ENCODE measurements at regions not wholly inside any gene's neighbourhood (a gene's known extent, or its start where the extent isn't known, plus 50 kb on each side); places are given as distances from the start of the nearest gene placed in this dataset.

DNA sequence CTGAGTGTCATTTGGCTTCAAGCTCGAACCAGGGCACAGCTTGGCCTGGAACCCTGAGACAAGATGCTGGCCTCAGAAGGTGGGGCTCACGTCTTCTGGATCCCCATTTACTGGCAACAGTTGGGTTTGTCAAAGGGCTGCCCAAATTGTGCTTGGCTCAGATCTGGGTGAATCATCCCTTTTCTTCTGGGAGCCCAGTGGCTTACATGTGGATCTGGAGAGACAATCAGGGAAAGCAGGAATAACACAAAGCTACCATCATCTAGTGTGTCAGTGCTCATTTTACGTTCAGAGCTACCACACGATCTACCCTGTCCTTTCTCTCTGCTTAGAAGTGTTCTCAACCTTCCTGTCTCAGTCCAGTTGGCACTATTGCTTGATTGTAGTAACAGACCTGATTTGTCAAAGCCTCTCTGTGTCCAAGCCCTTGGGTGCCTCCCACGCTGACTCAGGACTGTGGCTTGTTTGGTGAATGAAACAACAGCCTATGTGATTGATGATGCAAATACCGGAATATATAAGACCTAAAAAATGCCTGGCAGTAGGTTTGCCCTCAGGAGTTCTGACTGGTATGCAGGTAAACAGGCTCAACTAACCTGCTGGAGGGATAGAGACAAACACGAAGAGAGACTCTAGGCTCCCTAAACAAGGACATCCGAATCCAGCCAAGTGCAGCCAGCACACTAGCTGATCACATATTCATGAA, 974.3 kb downstream of the VRK1 start:
- H3K4me3 Mint-ChIP-seq = no peak overlapping the region
- H3K36me3 Mint-ChIP-seq (ENCODE audit: low read depth) = no peaks in the 10 kb centered on the region
- DNase-seq = no peak
- no peaks in the 10 kb centered on the region for H3K27me3 Mint-ChIP-seq (ENCODE audit: low read depth)
- H3K27ac Mint-ChIP-seq = no peak overlapping the region
- no peaks in the 10 kb centered on the region for H3K4me1 Mint-ChIP-seq (ENCODE audit: low read depth)
- H3K9me3 Mint-ChIP-seq = no peaks in the 10 kb centered on the region
- intact Hi-C loops (cut with micrococcal nuclease) = no loop called here
- CTCF ChIA-PET = no interaction called here

DNA sequence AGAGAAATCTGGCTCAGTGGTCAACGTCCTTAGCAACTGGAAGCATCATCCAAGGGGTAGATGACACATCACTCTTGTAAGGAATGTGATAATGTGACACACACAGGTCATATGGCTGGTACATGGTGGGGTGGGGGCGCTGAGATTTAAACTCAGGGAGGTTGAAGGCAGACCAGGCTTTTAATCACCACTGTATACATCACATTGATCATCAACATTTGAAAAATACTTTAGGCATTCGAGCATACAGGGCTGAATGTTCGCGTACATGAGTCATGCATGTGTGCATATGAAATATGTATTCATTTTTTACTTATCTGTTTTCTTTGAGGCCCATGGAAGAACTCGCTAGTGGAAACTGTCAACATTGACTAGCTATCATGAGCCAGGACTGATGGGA, 976.4 kb downstream of the VRK1 start:
- CTCF ChIA-PET = interaction anchor here (0.6 kb wide), 1 partner anchor 30 kb away, joined by 3 read pairs; no protein-coding TSS in a partner anchor
- H3K9me3 Mint-ChIP-seq = no peaks in the 10 kb centered on the region
- DNase-seq = no peak
- H3K4me1 Mint-ChIP-seq (ENCODE audit: low read depth) = peaks cover 17% of the 10 kb centered on the region
- H3K27me3 Mint-ChIP-seq (ENCODE audit: low read depth) = no peaks in the 10 kb centered on the region
- no peaks in the 10 kb centered on the region for H3K36me3 Mint-ChIP-seq (ENCODE audit: low read depth)
- H3K27ac Mint-ChIP-seq = no peak overlapping the region
- intact Hi-C loops (cut with micrococcal nuclease) = no loop called here
- H3K4me3 Mint-ChIP-seq = no peak overlapping the region

DNA sequence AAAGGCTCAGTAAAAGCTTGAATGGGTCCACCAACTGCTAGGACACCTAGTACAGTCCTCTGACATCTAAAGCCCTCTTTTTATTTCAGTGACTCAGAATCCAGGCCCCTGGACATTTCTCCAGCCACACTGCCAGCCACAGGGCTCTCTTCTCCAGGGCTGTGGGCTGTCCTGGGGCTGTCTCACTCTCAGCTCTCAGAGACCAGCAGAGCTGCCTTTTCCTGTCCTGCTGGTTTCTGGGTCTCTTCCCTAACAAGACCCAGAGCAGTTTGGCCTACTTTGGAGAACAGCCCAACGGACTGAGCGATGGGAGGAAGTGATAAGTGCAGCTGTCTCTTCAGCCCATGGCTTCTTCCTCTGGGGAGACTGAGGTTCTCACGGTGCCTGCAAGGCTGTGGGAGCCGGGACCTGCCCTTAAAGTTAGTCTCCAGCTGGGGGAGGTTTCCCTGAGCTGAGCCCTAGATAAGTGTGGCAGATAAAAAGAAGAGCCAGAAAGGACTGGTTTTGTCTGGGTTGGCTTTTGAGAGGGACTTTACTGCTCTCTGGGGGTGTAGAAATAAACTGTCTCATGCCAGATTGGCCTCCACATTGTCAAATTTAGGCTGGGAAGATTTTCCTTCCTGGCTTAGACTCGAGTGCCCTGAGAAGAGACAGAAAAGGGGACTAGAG, 979.8 kb downstream of the VRK1 start:
- Mint-ChIP-seq H3K4me1 (ENCODE audit: low read depth) (peaks cover 18% of the 10 kb centered on the region), H3K27me3 (ENCODE audit: low read depth) (no peaks in the 10 kb centered on the region), H3K36me3 (ENCODE audit: low read depth) (no peaks in the 10 kb centered on the region), H3K4me3 (no peak overlapping the region), H3K27ac (no peak overlapping the region), H3K9me3 (no peaks in the 10 kb centered on the region)
- CTCF ChIA-PET = no interaction called here
- intact Hi-C loops (cut with micrococcal nuclease) = no loop called here
- DNase-seq = no peak

DNA sequence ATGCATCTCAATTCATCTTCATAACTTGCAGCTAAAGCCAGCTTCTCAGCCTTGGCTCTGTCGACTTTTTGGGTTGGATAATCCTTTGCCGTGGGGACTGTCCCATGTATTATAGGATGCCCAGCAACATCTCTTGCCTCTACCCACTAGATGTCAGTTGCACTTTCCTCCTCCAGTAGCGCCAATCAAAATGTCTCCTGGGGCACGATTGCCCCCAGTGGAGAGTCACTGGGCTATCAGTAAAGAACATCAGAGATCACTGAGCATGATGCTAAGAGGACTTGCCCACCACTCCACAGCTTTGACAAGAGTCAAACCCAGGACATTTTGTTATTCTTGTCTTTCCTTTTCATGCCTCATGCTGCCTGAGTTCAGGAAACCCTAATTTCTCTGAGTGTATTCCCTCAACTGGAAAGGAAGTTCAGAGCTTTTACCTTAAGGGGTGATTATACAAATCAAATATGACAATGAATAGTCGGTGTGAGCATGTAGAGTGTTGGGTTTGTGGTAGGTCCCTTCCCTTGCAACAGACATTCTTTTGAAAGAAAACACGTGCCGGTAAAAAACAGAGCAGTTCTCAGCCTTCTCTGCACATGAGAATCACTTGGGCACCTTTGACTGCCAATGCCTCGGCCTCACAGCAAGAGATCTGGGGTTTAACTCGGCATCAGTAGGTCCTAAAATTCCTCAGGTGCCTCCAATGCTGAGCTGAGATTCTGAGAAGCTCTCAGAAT, 980.6 kb downstream of the VRK1 start:
- CTCF ChIA-PET = interaction anchor here (0.5 kb wide), 1 partner anchor 57 kb away, joined by 3 read pairs; no protein-coding TSS in a partner anchor
- Mint-ChIP-seq H3K9me3 (no peaks in the 10 kb centered on the region), H3K4me3 (no peak overlapping the region), H3K27ac (no peak overlapping the region), H3K36me3 (ENCODE audit: low read depth) (no peaks in the 10 kb centered on the region), H3K4me1 (ENCODE audit: low read depth) (peaks cover 18% of the 10 kb centered on the region), H3K27me3 (ENCODE audit: low read depth) (no peaks in the 10 kb centered on the region)
- peak; percentile 45 for DNase-seq
- intact Hi-C loops (cut with micrococcal nuclease) = no loop called here

DNA sequence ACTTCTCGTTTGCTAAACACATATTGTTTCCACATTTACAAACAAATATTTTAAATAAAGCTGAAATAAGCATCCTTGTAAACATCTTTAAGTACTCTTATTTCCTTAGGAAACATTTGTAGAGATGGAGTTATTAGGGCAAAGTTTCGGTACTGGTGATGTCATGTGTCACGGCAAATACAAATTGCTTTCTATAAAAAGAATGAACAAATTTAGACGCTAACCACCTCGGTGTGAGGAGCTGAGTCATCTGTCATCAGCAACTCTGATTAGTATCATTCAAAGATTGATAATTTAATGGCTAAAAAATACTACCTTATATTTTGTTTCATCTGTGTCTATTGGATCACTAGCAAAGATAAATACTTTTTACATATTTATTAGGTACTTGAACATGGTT, 982.0 kb downstream of the VRK1 start:
- H3K27me3 Mint-ChIP-seq (ENCODE audit: low read depth) = no peaks in the 10 kb centered on the region
- H3K36me3 Mint-ChIP-seq (ENCODE audit: low read depth) = no peaks in the 10 kb centered on the region
- no peak overlapping the region for H3K27ac Mint-ChIP-seq
- no peak overlapping the region for H3K4me3 Mint-ChIP-seq
- H3K4me1 Mint-ChIP-seq (ENCODE audit: low read depth) = peaks cover 22% of the 10 kb centered on the region
- CTCF ChIA-PET = no interaction called here
- intact Hi-C loops (cut with micrococcal nuclease) = no loop called here
- no peaks in the 10 kb centered on the region for H3K9me3 Mint-ChIP-seq
- no peak for DNase-seq

DNA sequence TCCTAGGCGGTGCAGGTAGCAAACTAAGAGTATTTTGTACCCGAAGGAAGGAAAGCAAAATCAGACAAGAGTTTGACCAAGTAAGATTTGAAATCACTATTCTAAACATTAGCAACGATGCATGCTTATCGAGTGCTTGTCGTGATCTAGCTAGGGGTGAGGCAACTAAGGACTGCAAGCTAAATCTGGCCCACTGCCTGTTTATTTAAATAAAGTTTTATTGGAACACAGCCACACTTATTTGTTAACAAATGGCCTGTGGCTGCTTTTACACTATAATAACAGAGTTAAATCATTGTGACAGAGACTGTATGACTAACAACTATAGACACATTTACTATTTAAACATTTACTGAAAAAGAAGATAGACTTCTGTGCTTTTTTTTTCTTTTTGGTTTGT, 983.6 kb downstream of the VRK1 start:
- Mint-ChIP-seq H3K27ac (no peak overlapping the region), H3K4me1 (ENCODE audit: low read depth) (peaks cover 34% of the 10 kb centered on the region), H3K36me3 (ENCODE audit: low read depth) (no peaks in the 10 kb centered on the region), H3K9me3 (no peaks in the 10 kb centered on the region), H3K4me3 (no peak overlapping the region), H3K27me3 (ENCODE audit: low read depth) (no peaks in the 10 kb centered on the region)
- DNase-seq = no peak
- intact Hi-C loops (cut with micrococcal nuclease) = no loop called here
- CTCF ChIA-PET = interaction anchor here (0.7 kb wide), 1 partner anchor 983 kb away, joined by 3 read pairs; no protein-coding TSS in a partner anchor

DNA sequence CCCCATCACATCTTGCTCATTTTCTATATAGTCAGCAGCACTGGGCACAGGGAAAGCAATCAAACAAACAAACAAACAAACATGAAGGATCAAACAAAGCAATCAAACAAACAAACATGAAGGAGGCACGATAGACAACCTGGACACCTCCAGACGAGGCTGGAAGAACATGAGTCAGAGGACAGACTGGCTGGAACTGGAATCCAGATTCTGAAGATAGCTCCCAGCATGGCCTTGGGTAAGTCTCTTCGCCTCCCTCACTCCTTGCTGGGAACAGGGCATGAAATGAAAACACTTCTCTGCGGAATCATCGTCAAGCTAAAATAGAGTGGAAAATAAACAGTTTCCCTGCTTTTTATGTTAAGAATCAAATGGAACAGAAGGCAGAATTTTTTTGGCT, 984.8 kb downstream of the VRK1 start:
- Mint-ChIP-seq H3K27ac (no peak overlapping the region), H3K4me3 (no peak overlapping the region), H3K4me1 (ENCODE audit: low read depth) (peaks cover 31% of the 10 kb centered on the region), H3K36me3 (ENCODE audit: low read depth) (no peaks in the 10 kb centered on the region), H3K27me3 (ENCODE audit: low read depth) (no peaks in the 10 kb centered on the region), H3K9me3 (no peaks in the 10 kb centered on the region)
- intact Hi-C loops (cut with micrococcal nuclease) = no loop called here
- DNase-seq = no peak
- CTCF ChIA-PET = no interaction called here

DNA sequence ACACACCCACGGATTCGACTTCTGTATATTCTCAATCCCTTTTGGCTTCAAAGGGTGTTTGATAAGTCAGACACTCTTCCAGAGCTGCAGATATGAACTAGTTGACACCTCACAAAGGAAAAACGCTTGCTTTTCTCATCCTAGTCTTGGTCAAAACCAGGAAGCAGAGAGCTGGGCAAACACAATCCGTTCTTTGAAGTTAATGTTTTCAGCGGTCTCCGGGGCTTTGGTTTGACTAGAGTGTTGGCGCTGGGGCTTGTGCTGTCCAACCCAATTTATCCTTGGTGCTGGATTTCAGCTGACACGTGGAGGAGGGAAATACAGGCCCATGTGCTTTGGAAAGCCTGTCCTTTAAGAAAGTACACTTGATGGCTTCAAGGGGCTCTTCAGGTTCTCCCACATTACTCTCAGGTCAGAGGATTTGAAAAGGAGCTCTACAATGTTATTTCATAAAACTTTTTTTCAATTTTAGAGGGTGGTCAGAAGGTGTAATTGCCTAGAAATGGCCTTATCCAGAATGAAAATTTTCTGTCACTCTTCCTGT, 985.8 kb downstream of the VRK1 start:
- Mint-ChIP-seq H3K27me3 (ENCODE audit: low read depth) (no peaks in the 10 kb centered on the region), H3K36me3 (ENCODE audit: low read depth) (no peaks in the 10 kb centered on the region), H3K27ac (no peak overlapping the region), H3K4me1 (ENCODE audit: low read depth) (peaks cover 21% of the 10 kb centered on the region), H3K9me3 (no peaks in the 10 kb centered on the region), H3K4me3 (no peak overlapping the region)
- no peak for DNase-seq
- CTCF ChIA-PET = no interaction called here
- intact Hi-C loops (cut with micrococcal nuclease) = no loop called here

DNA sequence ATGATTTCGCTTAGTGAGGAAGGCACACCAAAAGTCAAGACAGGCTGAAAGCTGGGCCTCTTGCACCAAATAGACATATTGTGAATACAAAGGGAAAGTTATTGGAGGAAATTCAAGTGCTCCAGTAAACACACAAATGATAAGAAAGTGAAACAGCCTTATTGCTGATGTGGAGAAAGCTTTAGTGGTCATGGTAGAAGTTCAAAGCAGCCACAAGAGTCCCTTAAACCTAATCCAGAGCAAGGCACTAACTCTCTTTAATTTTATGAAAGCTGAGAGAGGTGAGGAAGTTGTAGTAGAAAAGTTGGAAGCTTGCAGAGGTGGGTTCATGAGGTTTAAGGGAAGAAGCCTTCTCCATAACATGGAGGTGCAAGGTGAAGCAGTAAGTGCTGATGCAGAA, 988.3 kb downstream of the VRK1 start:
- no peaks in the 10 kb centered on the region for H3K36me3 Mint-ChIP-seq (ENCODE audit: low read depth)
- no peak overlapping the region for H3K27ac Mint-ChIP-seq
- DNase-seq = no peak
- intact Hi-C loops (cut with micrococcal nuclease) = loop anchor here (5.0 kb wide), 1 partner anchor 478 kb away; no protein-coding TSS in a partner anchor
- no peak overlapping the region for H3K4me3 Mint-ChIP-seq
- H3K4me1 Mint-ChIP-seq (ENCODE audit: low read depth) = peaks cover 15% of the 10 kb centered on the region
- no peaks in the 10 kb centered on the region for H3K9me3 Mint-ChIP-seq
- H3K27me3 Mint-ChIP-seq (ENCODE audit: low read depth) = no peaks in the 10 kb centered on the region
- CTCF ChIA-PET = interaction anchor here (0.6 kb wide), 1 partner anchor 228 kb away, joined by 3 read pairs; no protein-coding TSS in a partner anchor

DNA sequence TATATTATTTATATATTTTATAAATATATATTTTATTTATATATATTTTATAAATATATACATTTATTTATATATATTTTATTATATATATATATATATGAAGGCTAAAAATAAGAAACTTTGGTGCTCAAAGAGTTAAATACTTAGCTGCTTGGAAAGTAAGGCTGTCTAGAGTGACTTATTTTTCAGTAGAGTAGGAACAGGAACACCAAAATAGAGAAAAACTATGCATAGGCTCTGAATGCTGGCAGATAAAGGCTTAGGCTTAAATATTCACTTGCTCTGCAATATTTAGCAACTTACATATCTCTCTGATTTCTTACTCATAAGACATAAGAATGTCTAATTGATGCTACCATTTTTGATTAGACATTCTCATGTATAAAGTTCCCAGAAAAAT, 991.2 kb downstream of the VRK1 start:
- Mint-ChIP-seq H3K4me3 (no peak overlapping the region), H3K9me3 (no peaks in the 10 kb centered on the region), H3K4me1 (ENCODE audit: low read depth) (peaks cover 17% of the 10 kb centered on the region), H3K27ac (no peak overlapping the region), H3K36me3 (ENCODE audit: low read depth) (no peaks in the 10 kb centered on the region), H3K27me3 (ENCODE audit: low read depth) (no peaks in the 10 kb centered on the region)
- intact Hi-C loops (cut with micrococcal nuclease) = loop anchor here (5.0 kb wide), 1 partner anchor 481 kb away; no protein-coding TSS in a partner anchor
- no peak for DNase-seq
- CTCF ChIA-PET = no interaction called here

DNA sequence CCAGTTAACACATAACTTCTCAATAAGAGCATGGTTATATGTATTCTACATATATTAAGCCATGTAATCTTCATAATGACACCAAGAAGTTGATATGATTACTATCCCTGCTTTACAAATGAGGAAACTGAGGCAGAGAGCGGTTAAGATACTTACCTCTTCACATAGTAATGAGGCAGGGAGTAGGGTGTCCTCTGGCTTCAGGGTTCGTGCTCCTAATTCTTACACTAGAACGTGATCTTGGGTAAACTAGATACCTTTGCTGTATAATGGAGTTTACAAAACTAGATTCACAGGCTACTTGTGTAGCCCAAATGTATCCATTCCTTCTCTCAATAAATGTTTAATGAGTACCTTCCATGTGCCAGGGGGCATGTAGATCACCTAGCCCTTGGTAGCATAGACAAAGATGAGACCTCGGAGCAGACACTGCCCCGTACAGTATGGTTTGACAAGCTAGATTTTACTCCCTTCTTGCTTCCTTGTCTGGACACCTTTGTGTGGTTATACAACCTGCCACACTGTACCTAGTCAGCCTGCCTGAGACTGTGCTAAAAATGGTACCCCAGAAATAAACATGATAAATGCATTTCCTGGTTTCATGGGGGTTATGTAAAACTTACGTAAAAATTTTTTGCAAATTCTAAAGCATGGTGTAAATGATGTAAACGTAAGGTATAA, 991.8 kb downstream of the VRK1 start:
- no peaks in the 10 kb centered on the region for H3K36me3 Mint-ChIP-seq (ENCODE audit: low read depth)
- H3K4me1 Mint-ChIP-seq (ENCODE audit: low read depth) = peaks cover 16% of the 10 kb centered on the region
- no peak overlapping the region for H3K27ac Mint-ChIP-seq
- CTCF ChIA-PET = no interaction called here
- H3K4me3 Mint-ChIP-seq = no peak overlapping the region
- intact Hi-C loops (cut with micrococcal nuclease) = loop anchor here (5.0 kb wide), 1 partner anchor 482 kb away; no protein-coding TSS in a partner anchor
- DNase-seq = no peak
- H3K9me3 Mint-ChIP-seq = no peaks in the 10 kb centered on the region
- no peaks in the 10 kb centered on the region for H3K27me3 Mint-ChIP-seq (ENCODE audit: low read depth)

DNA sequence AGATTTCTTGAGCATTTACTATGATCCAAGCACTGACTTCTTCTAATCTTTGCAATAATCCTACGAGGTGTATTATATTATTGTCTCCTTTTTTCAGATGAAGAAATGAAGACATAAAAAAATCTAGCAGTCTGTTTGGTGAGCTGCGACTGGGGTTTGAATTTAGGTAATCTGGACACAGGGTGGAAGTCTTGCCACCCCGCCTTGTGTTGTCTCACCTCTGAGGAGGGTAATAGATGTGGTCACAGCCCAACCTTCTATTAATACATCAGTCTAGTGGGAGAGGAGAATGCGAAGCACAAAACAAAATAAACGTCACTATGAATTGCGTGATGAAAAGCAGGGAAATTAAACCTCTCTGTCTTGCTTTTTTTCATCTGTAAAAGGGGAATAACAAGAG, 993.9 kb downstream of the VRK1 start:
- Mint-ChIP-seq H3K27me3 (ENCODE audit: low read depth) (no peaks in the 10 kb centered on the region), H3K27ac (no peak overlapping the region), H3K9me3 (no peaks in the 10 kb centered on the region), H3K4me3 (no peak overlapping the region), H3K4me1 (ENCODE audit: low read depth) (peaks cover 2% of the 10 kb centered on the region), H3K36me3 (ENCODE audit: low read depth) (no peaks in the 10 kb centered on the region)
- DNase-seq = no peak
- intact Hi-C loops (cut with micrococcal nuclease) = no loop called here
- CTCF ChIA-PET = no interaction called here

Data from activated naive CD4-positive, alpha-beta T cell treated with anti-CD3 and anti-CD28 coated beads for 36 hours (primary cell).